NB4 (cell line): ENCODE measurements at regions not wholly inside any gene's neighbourhood (a gene's known extent, or its start where the extent isn't known, plus 50 kb on each side); places are given as distances from the start of the nearest gene placed in this dataset.

ENCODE experiments used
- DNase-seq: peaks from one replicate; pipeline ENCODE4 v3.0.0; 2010; ENCODE audit warnings: low read depth
- H3K4me3 ChIP-seq: one replicate; pipeline ENCODE4 v1.5.1; 2011; ENCODE audit warnings: mild to moderate bottlenecking, low read depth, low read length, moderate library complexity
- MYC ChIP-seq: IDR thresholded peaks from 2 replicates; pipeline ENCODE4 v1.6.1; 2011; ENCODE audit warnings: low read depth, low read length
- POLR2A ChIP-seq: IDR thresholded peaks from 2 replicates; pipeline ENCODE4 v1.6.1; 2011; ENCODE audit warnings: mild to moderate bottlenecking; ENCODE audit not compliant: insufficient read length; ENCODE audit errors: extremely low read depth
- TF ChIP-seq, protein P1 (sequence below): IDR thresholded peaks from one replicate; pipeline ENCODE4 v1.5.1; 2012; ENCODE audit warnings: low read depth, low read length
- TF ChIP-seq, protein P2 (sequence below): IDR thresholded peaks from 2 replicates; pipeline ENCODE4 v1.6.1; 2011; ENCODE audit warnings: low read depth, low read length

GRCh38 chr20:7031222-7031621, 263.7 kb downstream of the BMP2 start:
- no peak for TF ChIP-seq MYC
- TF ChIP-seq, protein P1, sequence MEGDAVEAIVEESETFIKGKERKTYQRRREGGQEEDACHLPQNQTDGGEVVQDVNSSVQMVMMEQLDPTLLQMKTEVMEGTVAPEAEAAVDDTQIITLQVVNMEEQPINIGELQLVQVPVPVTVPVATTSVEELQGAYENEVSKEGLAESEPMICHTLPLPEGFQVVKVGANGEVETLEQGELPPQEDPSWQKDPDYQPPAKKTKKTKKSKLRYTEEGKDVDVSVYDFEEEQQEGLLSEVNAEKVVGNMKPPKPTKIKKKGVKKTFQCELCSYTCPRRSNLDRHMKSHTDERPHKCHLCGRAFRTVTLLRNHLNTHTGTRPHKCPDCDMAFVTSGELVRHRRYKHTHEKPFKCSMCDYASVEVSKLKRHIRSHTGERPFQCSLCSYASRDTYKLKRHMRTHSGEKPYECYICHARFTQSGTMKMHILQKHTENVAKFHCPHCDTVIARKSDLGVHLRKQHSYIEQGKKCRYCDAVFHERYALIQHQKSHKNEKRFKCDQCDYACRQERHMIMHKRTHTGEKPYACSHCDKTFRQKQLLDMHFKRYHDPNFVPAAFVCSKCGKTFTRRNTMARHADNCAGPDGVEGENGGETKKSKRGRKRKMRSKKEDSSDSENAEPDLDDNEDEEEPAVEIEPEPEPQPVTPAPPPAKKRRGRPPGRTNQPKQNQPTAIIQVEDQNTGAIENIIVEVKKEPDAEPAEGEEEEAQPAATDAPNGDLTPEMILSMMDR, result peak; percentile 51
- no peak overlapping the region for H3K4me3 ChIP-seq
- DNase-seq, result peak; percentile 26

GRCh38 chr20:7038029-7038428, 270.5 kb downstream of the BMP2 start:
- no peak overlapping the region for H3K4me3 ChIP-seq
- TF ChIP-seq, protein P2, sequence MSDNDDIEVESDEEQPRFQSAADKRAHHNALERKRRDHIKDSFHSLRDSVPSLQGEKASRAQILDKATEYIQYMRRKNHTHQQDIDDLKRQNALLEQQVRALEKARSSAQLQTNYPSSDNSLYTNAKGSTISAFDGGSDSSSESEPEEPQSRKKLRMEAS, result no peak
- TF ChIP-seq POLR2A (no peak), MYC (no peak)
- TF ChIP-seq, protein P1, result no peak
- no peak for DNase-seq

GRCh38 chr20:7057611-7058010, 290.1 kb downstream of the BMP2 start:
- DNase-seq, result no peak
- TF ChIP-seq, protein P1, result no peak
- TF ChIP-seq, protein P2, result no peak
- no peak for TF ChIP-seq MYC
- TF ChIP-seq POLR2A, result no peak
- no peak overlapping the region for H3K4me3 ChIP-seq

- DNase-seq, result no peak
- TF ChIP-seq POLR2A (no peak), MYC (no peak)
- TF ChIP-seq, protein P1, result no peak
- TF ChIP-seq, protein P2, result no peak
Observed at GRCh38 chr20:7078804-7079203, 311.3 kb downstream of the BMP2 start.

DNA sequence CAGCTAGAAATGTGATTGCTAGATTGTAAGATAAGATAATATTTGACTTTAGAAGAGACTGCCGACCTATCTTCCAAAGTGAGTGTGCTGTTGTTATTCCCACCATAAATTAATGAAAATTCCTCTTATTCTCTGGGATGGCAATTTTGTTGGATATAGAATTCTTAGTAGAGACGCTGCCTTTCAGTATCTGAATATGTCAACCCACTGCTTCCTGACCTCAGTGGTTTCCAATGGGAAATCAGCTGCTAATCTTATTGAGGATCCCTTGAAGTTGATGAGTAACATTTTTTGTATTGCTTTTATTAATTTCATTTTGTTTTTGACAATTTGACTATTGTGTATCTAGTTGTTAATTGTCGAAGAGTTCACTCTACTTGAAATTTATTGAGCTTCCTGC, 313.0 kb downstream of the BMP2 start:
- no peak overlapping the region for H3K4me3 ChIP-seq
- DNase-seq, result no peak
- TF ChIP-seq MYC (no peak), POLR2A (no peak)
- TF ChIP-seq, protein P2, result no peak
- TF ChIP-seq, protein P1, result no peak

More at GRCh38 chr20:7078804-7079203, 311.3 kb downstream of the BMP2 start:
- H3K4me3 ChIP-seq, result no peak overlapping the region

DNA sequence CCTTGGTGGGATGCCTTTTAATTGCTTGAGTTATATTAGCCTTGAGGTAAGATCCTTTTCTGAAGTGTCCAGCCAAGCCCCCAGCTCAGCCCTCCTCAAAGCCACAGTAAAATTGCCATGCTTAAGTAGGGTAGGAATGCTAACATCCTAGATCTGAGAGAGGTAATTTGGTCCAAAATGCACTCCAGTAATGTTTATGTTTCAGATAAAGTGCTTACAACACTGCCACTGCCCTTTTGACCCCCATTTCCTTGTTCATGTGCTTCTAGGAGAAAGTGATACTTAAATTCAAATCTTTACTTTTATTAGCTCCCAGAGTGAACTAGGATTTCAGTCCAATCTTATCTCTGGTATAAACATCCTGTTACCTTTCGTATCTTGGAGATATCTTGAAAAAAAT, 318.0 kb downstream of the BMP2 start:
- no peak for DNase-seq
- H3K4me3 ChIP-seq, result no peak overlapping the region
- TF ChIP-seq, protein P1, result no peak
- TF ChIP-seq, protein P2, result no peak
- TF ChIP-seq POLR2A (no peak), MYC (no peak)
